HCT116 (cell line): ENCODE measurements at regions not wholly inside any gene's neighbourhood (a gene's known extent, or its start where the extent isn't known, plus 50 kb on each side); places are given as distances from the start of the nearest gene placed in this dataset.

Experiments
- ELF1 ChIP-seq: IDR thresholded peaks from 2 replicates; pipeline ENCODE4 v1.6.1; 2012; ENCODE audit warnings: low read depth, borderline replicate concordance
- EZH2 ChIP-seq: fragments of 200-600 bp; sonication (generic); IDR thresholded peaks from 2 replicates; pipeline ENCODE4 v1.6.1; 2017; ENCODE audit warnings: antibody characterized with exemption, mixed run types
- EZH2phosphoT487 ChIP-seq: fragments of 200-600 bp; IDR thresholded peaks from 2 replicates; pipeline ENCODE4 v1.6.1; 2018; ENCODE audit warnings: antibody characterized with exemption, borderline replicate concordance
- JUND ChIP-seq: IDR thresholded peaks from 2 replicates; pipeline ENCODE4 v1.6.1; 2012
- MAX ChIP-seq: IDR thresholded peaks from 2 replicates; pipeline ENCODE4 v1.6.1; 2012
- POLR2A ChIP-seq: IDR thresholded peaks from 2 replicates; pipeline ENCODE4 v1.7.0; 2011; ENCODE audit warnings: borderline replicate concordance; ENCODE audit not compliant: insufficient read depth, insufficient read length; ENCODE audit errors: extremely low read depth
- POLR2AphosphoS5 ChIP-seq: IDR thresholded peaks from 2 replicates; pipeline ENCODE4 v1.6.1; 2011; ENCODE audit warnings: mild to moderate bottlenecking, low read depth, low read length, moderate library complexity
- RAD21 ChIP-seq: IDR thresholded peaks from 2 replicates; pipeline ENCODE4 v1.6.1; 2012; ENCODE audit warnings: low read depth, mild to moderate bottlenecking
- REST ChIP-seq: IDR thresholded peaks from 2 replicates; pipeline ENCODE4 v1.6.1; 2012; ENCODE audit warnings: low read depth
- SIN3A ChIP-seq: IDR thresholded peaks from 2 replicates; pipeline ENCODE4 v1.6.1; 2012; ENCODE audit warnings: low read depth
- ZFX ChIP-seq: fragments of 450-650 bp; IDR thresholded peaks from 2 replicates; pipeline ENCODE4 v1.6.1; 2017
- TF ChIP-seq, protein P1 (sequence below), 3 experiments: fragments of 200-600 bp in 1 of 3; sonication (generic) in 1 of 3; IDR thresholded peaks in 2 of 3; conservative IDR thresholded peaks in 1 of 3; 2 replicates each; pipeline ENCODE4 v1.5.1; 2012 to 2017; ENCODE audit warnings: low read depth in 2 of 3, low read length in 2 of 3, antibody characterized with exemption in 1 of 3, borderline replicate concordance in 1 of 3, control low read depth in 1 of 3, mild to moderate bottlenecking in 1 of 3, mixed read lengths in 1 of 3, mixed run types in 1 of 3, moderate library complexity in 1 of 3; ENCODE audit not compliant: insufficient read depth in 1 of 3

DNA sequence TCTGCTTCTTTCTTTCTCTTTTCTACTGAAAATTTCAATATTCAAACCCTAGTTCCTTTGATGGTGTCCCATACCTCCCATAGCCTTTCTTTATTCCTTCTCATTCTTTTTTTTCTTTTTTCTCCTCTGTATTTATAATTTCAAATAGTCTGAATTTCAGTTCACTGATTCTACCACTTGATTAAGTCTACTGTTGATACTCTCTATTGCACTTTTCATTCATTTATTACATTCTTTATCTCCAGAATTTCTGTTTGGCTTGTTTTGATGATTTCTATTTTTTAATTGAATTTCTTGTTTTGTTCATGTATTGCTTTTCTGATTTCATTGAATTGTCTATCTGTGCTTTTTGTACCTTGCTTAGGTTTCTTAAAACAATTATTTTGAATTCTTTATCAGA, 111.9 kb upstream of the VRK2 start:
- TF ChIP-seq, protein P1, sequence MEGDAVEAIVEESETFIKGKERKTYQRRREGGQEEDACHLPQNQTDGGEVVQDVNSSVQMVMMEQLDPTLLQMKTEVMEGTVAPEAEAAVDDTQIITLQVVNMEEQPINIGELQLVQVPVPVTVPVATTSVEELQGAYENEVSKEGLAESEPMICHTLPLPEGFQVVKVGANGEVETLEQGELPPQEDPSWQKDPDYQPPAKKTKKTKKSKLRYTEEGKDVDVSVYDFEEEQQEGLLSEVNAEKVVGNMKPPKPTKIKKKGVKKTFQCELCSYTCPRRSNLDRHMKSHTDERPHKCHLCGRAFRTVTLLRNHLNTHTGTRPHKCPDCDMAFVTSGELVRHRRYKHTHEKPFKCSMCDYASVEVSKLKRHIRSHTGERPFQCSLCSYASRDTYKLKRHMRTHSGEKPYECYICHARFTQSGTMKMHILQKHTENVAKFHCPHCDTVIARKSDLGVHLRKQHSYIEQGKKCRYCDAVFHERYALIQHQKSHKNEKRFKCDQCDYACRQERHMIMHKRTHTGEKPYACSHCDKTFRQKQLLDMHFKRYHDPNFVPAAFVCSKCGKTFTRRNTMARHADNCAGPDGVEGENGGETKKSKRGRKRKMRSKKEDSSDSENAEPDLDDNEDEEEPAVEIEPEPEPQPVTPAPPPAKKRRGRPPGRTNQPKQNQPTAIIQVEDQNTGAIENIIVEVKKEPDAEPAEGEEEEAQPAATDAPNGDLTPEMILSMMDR (IDR thresholded peaks at IDR 0.05 in 2 of 3, conservative IDR thresholded peaks at IDR 0.05 in 1 of 3; ENCODE audit: borderline replicate concordance in 1 of 3, insufficient read depth in 1 of 3, low read depth in 2 of 3, low read length in 2 of 3) = no peak
- TF ChIP-seq POLR2A = no peak
- no peak for TF ChIP-seq ELF1
- no peak for TF ChIP-seq SIN3A
- no peak for TF ChIP-seq REST
- TF ChIP-seq JUND = no peak
- TF ChIP-seq MAX = no peak
- TF ChIP-seq RAD21 = no peak
- no peak for TF ChIP-seq EZH2
- TF ChIP-seq EZH2phosphoT487 = no peak
- TF ChIP-seq ZFX = no peak
- no peak for TF ChIP-seq POLR2AphosphoS5
